Erythroblast (primary cell): ENCODE measurements at regions not wholly inside any gene's neighbourhood (a gene's known extent, or its start where the extent isn't known, plus 50 kb on each side); places are given as distances from the start of the nearest gene placed in this dataset.

Source experiments
- GATA1 ChIP-seq: IDR thresholded peaks from 2 replicates; pipeline ENCODE4 v1.6.1; 2011; ENCODE audit warnings: low read depth, mild to moderate bottlenecking, control low read depth, low read length, moderate library complexity
- POLR2A ChIP-seq: IDR thresholded peaks from 2 replicates; pipeline ENCODE4 v1.6.1; 2011; ENCODE audit warnings: mild to moderate bottlenecking, low read length

GRCh38 chr15:38147246-38147645, 105.4 kb upstream of the SPRED1 start:
- TF ChIP-seq POLR2A: no peak
- no peak for TF ChIP-seq GATA1
